GM12892 (cell line): ENCODE measurements at regions not wholly inside any gene's neighbourhood (a gene's known extent, or its start where the extent isn't known, plus 50 kb on each side); places are given as distances from the start of the nearest gene placed in this dataset.
A peak's percentile ranks its signal among the peaks of the same experiment; 100 is the strongest.
"Not testable (repeated sequence)": the region's sequence is repeated elsewhere in the genome, so short reads cannot be mapped to it uniquely, and the experiment has no call there.

ENCODE experiments used
- DNase-seq: peaks from one replicate; pipeline ENCODE4 v3.0.0; 2011; ENCODE audit not compliant: insufficient read length
- FAIRE-seq: peaks from 2 replicates; lab custom pipeline; 2011; peaks lifted over from hg19 to GRCh38; lab: Jason Lieb, UNC
- POLR2A ChIP-seq: IDR thresholded peaks from 2 replicates; pipeline ENCODE4 v1.6.1; 2011; ENCODE audit warnings: low read depth, low read length, control low read depth
- POLR2AphosphoS5 ChIP-seq: IDR thresholded peaks from 2 replicates; pipeline ENCODE4 v1.6.1; 2011; ENCODE audit warnings: low read depth, low read length, control low read depth
- TAF1 ChIP-seq: IDR thresholded peaks from 2 replicates; pipeline ENCODE4 v1.6.1; 2011; ENCODE audit warnings: low read depth, mild to moderate bottlenecking, control low read depth, low read length, borderline replicate concordance

- FAIRE-seq (no peak), DNase-seq (no peak)
- TF ChIP-seq POLR2AphosphoS5 (no peak), TAF1 (no peak), POLR2A (no peak)
These were observed 150.3 kb downstream of the HTR1A start for GRCh38 chr5:63811961-63812360.

GRCh38 chr5:63811286-63811685 lies 151.0 kb downstream of the HTR1A start:
- DNase-seq (no peak), FAIRE-seq (no peak)
- no peak for TF ChIP-seq POLR2A
- no peak for TF ChIP-seq TAF1
- no peak for TF ChIP-seq POLR2AphosphoS5

GRCh38 chr5:63805151-63805550 lies 157.1 kb downstream of the HTR1A start:
- TF ChIP-seq POLR2A (no peak), POLR2AphosphoS5 (no peak), TAF1 (no peak)
- DNase-seq (no peak), FAIRE-seq (no peak)

- FAIRE-seq (no peak), DNase-seq (no peak)
- TF ChIP-seq POLR2AphosphoS5 (no peak), POLR2A (no peak), TAF1 (no peak)
These were observed 159.1 kb downstream of the HTR1A start for GRCh38 chr5:63803165-63803564.

- DNase-seq: no peak
- TF ChIP-seq POLR2AphosphoS5 (no peak), TAF1 (no peak), POLR2A (no peak)
- FAIRE-seq: no peak
These were observed 167.3 kb downstream of the HTR1A start for GRCh38 chr5:63794979-63795378.

GRCh38 chr5:63794296-63794695 lies 167.9 kb downstream of the HTR1A start:
- no peak for TF ChIP-seq POLR2A
- TF ChIP-seq TAF1: no peak
- TF ChIP-seq POLR2AphosphoS5: no peak
- no peak for FAIRE-seq
- no peak for DNase-seq

- FAIRE-seq: no peak
- TF ChIP-seq TAF1 (no peak), POLR2AphosphoS5 (no peak), POLR2A (no peak)
- no peak for DNase-seq
These were observed 187.3 kb downstream of the HTR1A start for GRCh38 chr5:63774939-63775338.

GRCh38 chr5:63768221-63768620 lies 194.0 kb downstream of the HTR1A start:
- TF ChIP-seq TAF1 (no peak), POLR2A (no peak), POLR2AphosphoS5 (no peak)
- DNase-seq: no peak
- FAIRE-seq: no peak

- TF ChIP-seq TAF1: no peak
- TF ChIP-seq POLR2AphosphoS5: no peak
- no peak for TF ChIP-seq POLR2A
- DNase-seq (no peak), FAIRE-seq (no peak)
These were observed 201.3 kb downstream of the HTR1A start for GRCh38 chr5:63760965-63761364.

- no peak for FAIRE-seq
- DNase-seq: no peak
- no peak for TF ChIP-seq POLR2AphosphoS5
- no peak for TF ChIP-seq POLR2A
- TF ChIP-seq TAF1: no peak
These were observed 219.0 kb downstream of the HTR1A start for GRCh38 chr5:63743096-63743798.

GRCh38 chr5:63732880-63733279 lies 229.4 kb downstream of the HTR1A start:
- not testable (repeated sequence) for FAIRE-seq, DNase-seq

GRCh38 chr5:63727583-63727982 lies 234.7 kb downstream of the HTR1A start:
- FAIRE-seq (no peak), DNase-seq (no peak)

GRCh38 chr5:63726496-63726895 lies 235.7 kb downstream of the HTR1A start:
- no peak for DNase-seq
- FAIRE-seq: peak; percentile 33
- TF ChIP-seq POLR2A: no peak
- TF ChIP-seq POLR2AphosphoS5: no peak
- no peak for TF ChIP-seq TAF1

More at GRCh38 chr5:63727583-63727982, 234.7 kb downstream of the HTR1A start:
- TF ChIP-seq TAF1: no peak
- TF ChIP-seq POLR2AphosphoS5: no peak
- TF ChIP-seq POLR2A: no peak
